T-cell (primary cell): ENCODE measurements at regions not wholly inside any gene's neighbourhood (a gene's known extent, or its start where the extent isn't known, plus 50 kb on each side); places are given as distances from the start of the nearest gene placed in this dataset.

Experiments
- ATAC-seq, 4 experiments: fragments of 200-7000 bp in 3 of 4; fragments of 150-1000 bp in 1 of 4; cut with Tn5 transposase; replicated peaks in 1 of 4; 1 replicate in 3 of 4; 2 replicates in 1 of 4; pipeline ENCODE4 v1.10.0; 2021; ENCODE audit warnings: moderate library complexity in 3 of 4, mild to moderate bottlenecking in 2 of 4, moderate number of reproducible peaks in 1 of 4
- CTCF ChIA-PET, 2 donors: fragments of 300-600 bp; sonication (Branson Sonifier 250); formaldehyde crosslinking; loops; one replicate each; lab custom pipeline; 2022; ENCODE audit warnings: antibody characterized with exemption in 2 of 2; lab: Charles Lee
- POLR2A ChIA-PET, 2 donors: fragments of 300-600 bp; sonication (Branson Sonifier 250); formaldehyde crosslinking; loops; one replicate each; lab custom pipeline; 2022; ENCODE audit warnings: antibody characterized with exemption in 2 of 2; lab: Charles Lee
- DNase-seq, 35 experiments: peaks; one replicate each; pipeline versions ENCODE4 v3.0.0 to v3.0.0-alpha.2; 2013 to 2023
- H3K27ac ChIP-seq: one replicate; pipeline ENCODE4 v1.5.1; 2013; ENCODE audit warnings: low read length
- H3K27me3 ChIP-seq, 2 experiments: replicated peaks in 1 of 2; 1 replicate in 1 of 2; 2 replicates in 1 of 2; pipeline versions ENCODE4 v1.6.1 to v1.7.0; 2013; ENCODE audit warnings: low read length in 1 of 2, mixed read lengths in 1 of 2; ENCODE audit not compliant: control insufficient read depth in 2 of 2, insufficient read depth in 2 of 2; ENCODE audit errors: extremely low read depth in 1 of 2
- H3K36me3 ChIP-seq, 2 donors: 1 replicate in 1 of 2; 2 replicates in 1 of 2; pipeline versions ENCODE4 v1.6.1 to v1.7.0; 2013; ENCODE audit warnings: low read length in 1 of 2; ENCODE audit not compliant: control insufficient read depth in 2 of 2, insufficient read depth in 1 of 2; ENCODE audit errors: extremely low read depth in 1 of 2
- H3K4me1 ChIP-seq, 2 experiments: 1 replicate in 1 of 2; 2 replicates in 1 of 2; pipeline versions ENCODE4 v1.6.1 to v1.7.0; 2013; ENCODE audit warnings: low read length in 2 of 2, mixed read lengths in 1 of 2; ENCODE audit not compliant: insufficient read depth in 2 of 2, control insufficient read depth in 1 of 2; ENCODE audit errors: extremely low read depth in 1 of 2
- H3K4me3 ChIP-seq, 2 donors: 1 replicate in 1 of 2; 2 replicates in 1 of 2; pipeline versions ENCODE4 v1.5.1 to v1.7.0; 2013; ENCODE audit warnings: mild to moderate bottlenecking in 2 of 2, low read length in 1 of 2, moderate library complexity in 1 of 2; ENCODE audit not compliant: control insufficient read depth in 1 of 2; ENCODE audit errors: extremely low read depth in 1 of 2
- H3K9me3 ChIP-seq: 2 replicates; pipeline ENCODE4 v1.7.0; 2013
- H3K27ac Mint-ChIP-seq, 2 donors: one replicate each; pipeline ENCODE4 v1.8.0; 2020 to 2021; ENCODE audit warnings: mild to moderate bottlenecking in 2 of 2, mixed read lengths in 2 of 2
- H3K27me3 Mint-ChIP-seq, 2 donors: one replicate each; pipeline ENCODE4 v1.8.0; 2021 to 2022; ENCODE audit warnings: mixed read lengths in 2 of 2
- H3K36me3 Mint-ChIP-seq: one replicate; pipeline ENCODE4 v1.8.0; 2021; ENCODE audit warnings: mixed read lengths
- H3K4me1 Mint-ChIP-seq, 3 donors: one replicate each; pipeline ENCODE4 v1.8.0; 2020 to 2022; ENCODE audit warnings: mixed read lengths in 3 of 3, mild to moderate bottlenecking in 1 of 3
- H3K4me3 Mint-ChIP-seq, 3 donors: one replicate each; pipeline ENCODE4 v1.8.0; 2020 to 2022; ENCODE audit warnings: mild to moderate bottlenecking in 3 of 3, mixed read lengths in 3 of 3, moderate library complexity in 3 of 3
- H3K9me3 Mint-ChIP-seq, 3 donors: one replicate each; pipeline ENCODE4 v1.8.0; 2020 to 2022; ENCODE audit warnings: mixed read lengths in 3 of 3
- WGBS: methylation state at CpG from one replicate; pipeline ENCODE4 v1.1.5; 2013; ENCODE audit warnings: missing lambda C conversion rate; ENCODE audit not compliant: insufficient coverage; 5-methylcytosine and 5-hydroxymethylcytosine counted together

DNA sequence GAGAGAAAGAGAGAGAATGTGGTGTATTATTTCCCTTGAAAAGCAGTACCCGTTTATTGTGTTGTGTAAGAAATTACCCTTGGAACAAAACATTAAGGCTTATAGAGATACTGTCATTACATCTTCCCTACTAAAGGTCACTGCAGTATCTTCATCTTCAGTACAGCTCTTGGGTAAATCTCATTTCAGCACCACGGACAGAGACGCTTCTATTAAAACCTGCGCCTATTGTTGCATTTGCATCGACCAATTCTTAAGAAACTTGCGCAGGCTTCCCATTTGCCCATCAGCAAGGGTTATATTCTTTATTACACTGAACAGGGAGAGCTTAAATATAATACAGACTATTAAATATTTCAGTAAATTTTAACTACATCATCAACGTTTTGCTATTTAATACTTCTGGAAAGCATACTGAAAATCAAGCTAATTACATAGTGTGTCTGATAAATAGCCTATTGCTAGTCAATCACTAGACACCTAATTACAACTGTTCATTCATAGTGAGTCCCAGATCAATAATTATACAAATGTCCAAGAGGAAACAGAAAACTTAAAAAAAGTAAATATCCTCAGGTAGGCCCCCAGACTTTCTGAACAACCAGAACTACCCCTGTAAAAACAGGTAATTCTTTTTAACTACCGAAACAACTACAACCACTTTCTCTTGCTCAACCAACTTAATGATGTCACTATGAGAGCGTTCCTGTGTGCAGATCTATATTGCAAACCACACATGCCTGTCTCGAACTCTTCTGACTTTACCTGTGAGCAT is 350.6 kb downstream of the LIG4 start:
- Mint-ChIP-seq H3K4me1 (peaks cover 0 to 12% (median 9%) of the 10 kb centered on the region in 3 donors), H3K27ac (no peak overlapping the region), H3K9me3 (peaks cover 0 to 3% (median 3%) of the 10 kb centered on the region in 3 donors), H3K27me3 (peaks cover 33 to 35% of the 10 kb centered on the region in 2 donors), H3K4me3 (peak overlapping the region in 1 of 3 donors; percentile 7), H3K36me3 (no peaks in the 10 kb centered on the region)
- Histone ChIP-seq H3K27ac (no peak overlapping the region), H3K4me1 (no peaks in the 10 kb centered on the region), H3K9me3 (no peaks in the 10 kb centered on the region), H3K4me3 (no peak overlapping the region), H3K36me3 (no peaks in the 10 kb centered on the region), H3K27me3 (peaks cover 12 to 25% of the 10 kb centered on the region in 2 experiments)
- WGBS: 66% methylated on average over 3 of the region's 10 CpGs
- peak in 1 of 35 experiments; percentile 1 for DNase-seq
- CTCF ChIA-PET: no interaction called here
- POLR2A ChIA-PET: no interaction called here
- no peak for ATAC-seq

- no peaks in the 10 kb centered on the region for H3K36me3 Mint-ChIP-seq
- no peaks in the 10 kb centered on the region for H3K4me1 ChIP-seq
- POLR2A ChIA-PET: no interaction called here
- CTCF ChIA-PET: no interaction called here
- peaks cover 6 to 10% (median 7%) of the 10 kb centered on the region in 3 donors for H3K9me3 Mint-ChIP-seq
- H3K4me1 Mint-ChIP-seq: peaks cover 0 to 1% (median under 1%) of the 10 kb centered on the region in 3 donors
- no peak overlapping the region for H3K27ac Mint-ChIP-seq
- ATAC-seq: no peak
- H3K27me3 Mint-ChIP-seq: peaks cover 15 to 17% of the 10 kb centered on the region in 2 donors
- no peak overlapping the region for H3K4me3 Mint-ChIP-seq
- H3K27ac ChIP-seq: no peak overlapping the region
- peaks cover 0 to 2% of the 10 kb centered on the region in 2 experiments for H3K27me3 ChIP-seq
- H3K36me3 ChIP-seq: no peaks in the 10 kb centered on the region
- no CpG with 5 or more reads among the region's 3 CpGs for WGBS
- H3K4me3 ChIP-seq: no peak overlapping the region
- no peak for DNase-seq
- H3K9me3 ChIP-seq: no peaks in the 10 kb centered on the region
Observed at GRCh38 chr13:107860284-107860683, 355.1 kb downstream of the LIG4 start.

DNA sequence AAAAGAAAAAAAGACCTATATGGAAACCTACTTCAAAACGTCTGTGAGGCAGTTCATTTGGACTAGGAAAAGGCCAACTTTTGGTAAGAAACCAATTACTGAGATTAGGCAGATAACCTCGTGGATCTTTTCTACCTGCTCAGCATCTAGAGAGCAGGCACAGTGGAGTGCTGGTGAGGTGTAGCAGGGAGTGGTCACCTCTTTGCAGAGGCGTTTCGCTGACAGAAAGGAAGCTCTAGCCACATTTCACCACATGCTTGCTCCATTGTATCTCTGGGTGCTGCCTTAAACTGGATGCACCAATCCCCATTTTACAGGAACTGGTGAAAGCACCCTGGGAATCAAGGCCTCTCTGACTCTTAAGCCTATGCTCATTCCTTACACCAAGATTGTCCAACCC is 360.5 kb downstream of the LIG4 start:
- CTCF ChIA-PET: no interaction called here

DNA sequence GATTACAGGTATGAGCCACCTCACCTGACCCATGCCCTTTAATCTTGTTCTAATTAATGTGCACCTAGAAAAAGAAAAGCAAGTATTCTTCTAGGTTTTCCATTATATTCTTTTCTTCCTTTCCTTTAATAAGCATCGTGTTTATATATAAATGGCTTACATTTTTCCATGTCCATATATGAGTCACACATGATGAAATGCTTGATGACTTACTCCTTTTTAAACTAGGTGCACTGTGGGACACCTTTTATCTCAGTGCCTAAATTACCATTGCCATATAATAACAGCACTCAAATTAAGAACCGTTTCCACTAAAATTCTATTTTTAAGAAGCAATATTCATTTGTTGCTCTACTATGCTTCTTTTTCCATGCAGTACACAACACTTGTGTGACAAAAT is 363.3 kb downstream of the LIG4 start:
- no peaks in the 10 kb centered on the region for H3K36me3 ChIP-seq
- Mint-ChIP-seq H3K27me3 (no peaks in the 10 kb centered on the region), H3K36me3 (no peaks in the 10 kb centered on the region), H3K27ac (no peak overlapping the region), H3K4me3 (no peak overlapping the region), H3K9me3 (peaks cover 4 to 8% (median 5%) of the 10 kb centered on the region in 3 donors), H3K4me1 (no peaks in the 10 kb centered on the region)
- DNase-seq (no peak), ATAC-seq (no peak)
- WGBS: no CpG with 5 or more reads among the region's 2 CpGs
- POLR2A ChIA-PET: no interaction called here
- H3K27ac ChIP-seq: no peak overlapping the region
- no peaks in the 10 kb centered on the region for H3K27me3 ChIP-seq
- no peak overlapping the region for H3K4me3 ChIP-seq
- CTCF ChIA-PET: no interaction called here
- H3K9me3 ChIP-seq: no peaks in the 10 kb centered on the region
- no peaks in the 10 kb centered on the region for H3K4me1 ChIP-seq

More for the DNA sequence above, 360.5 kb downstream of the LIG4 start:
- Mint-ChIP-seq H3K9me3 (peaks cover 5 to 11% (median 8%) of the 10 kb centered on the region in 3 donors), H3K4me3 (no peak overlapping the region), H3K4me1 (no peaks in the 10 kb centered on the region), H3K27ac (no peak overlapping the region), H3K36me3 (no peaks in the 10 kb centered on the region), H3K27me3 (no peaks in the 10 kb centered on the region)
- DNase-seq (no peak), ATAC-seq (no peak)
- 53% methylated on average over 2 of the region's 4 CpGs for WGBS
- Histone ChIP-seq H3K27ac (no peak overlapping the region), H3K27me3 (no peaks in the 10 kb centered on the region), H3K4me1 (no peaks in the 10 kb centered on the region), H3K36me3 (no peaks in the 10 kb centered on the region), H3K4me3 (no peak overlapping the region), H3K9me3 (no peaks in the 10 kb centered on the region)
- POLR2A ChIA-PET: interaction anchor here in 1 of 2 donors (0.6 kb wide), 1 partner anchor 511 kb away, joined by 4 read pairs; no protein-coding TSS in a partner anchor

DNA sequence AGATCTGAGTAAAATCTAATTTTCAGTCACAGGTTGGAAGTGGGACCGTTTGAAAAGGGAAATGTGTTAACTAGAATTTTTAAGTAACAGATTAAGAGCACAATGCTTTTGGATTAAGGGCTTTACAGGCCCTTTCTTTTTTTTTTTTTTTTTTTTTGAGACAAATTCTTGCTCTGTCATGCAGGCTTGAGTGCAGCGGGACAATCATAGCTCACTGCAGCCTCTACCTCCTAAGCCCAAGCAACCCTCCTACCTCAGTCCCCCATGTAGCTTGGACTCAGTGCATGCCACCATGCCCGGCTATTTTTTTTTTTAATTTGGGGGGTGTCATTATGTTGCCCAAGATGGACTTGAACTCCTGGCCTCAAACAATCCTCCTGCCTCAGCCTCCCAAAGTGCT is 363.7 kb downstream of the LIG4 start:
- Mint-ChIP-seq H3K4me3 (no peak overlapping the region), H3K36me3 (no peaks in the 10 kb centered on the region), H3K27me3 (no peaks in the 10 kb centered on the region), H3K27ac (no peak overlapping the region), H3K4me1 (no peaks in the 10 kb centered on the region), H3K9me3 (peaks cover 4 to 8% (median 4%) of the 10 kb centered on the region in 3 donors)
- no peak for DNase-seq
- WGBS: no CpG with 5 or more reads among the region's 3 CpGs
- no peaks in the 10 kb centered on the region for H3K36me3 ChIP-seq
- no peaks in the 10 kb centered on the region for H3K9me3 ChIP-seq
- ATAC-seq: no peak
- ChIA-PET CTCF (no interaction called here), POLR2A (interaction anchor here in 1 of 2 donors (0.6 kb wide), 2 partner anchors 564 to 650 kb away, joined by 3 to 4 read pairs; no protein-coding TSS in a partner anchor)
- no peaks in the 10 kb centered on the region for H3K4me1 ChIP-seq
- no peak overlapping the region for H3K4me3 ChIP-seq
- H3K27me3 ChIP-seq: no peaks in the 10 kb centered on the region
- no peak overlapping the region for H3K27ac ChIP-seq

- ATAC-seq (no peak), DNase-seq (no peak)
- H3K4me1 ChIP-seq: no peaks in the 10 kb centered on the region
- H3K27me3 ChIP-seq: no peaks in the 10 kb centered on the region
- H3K27ac ChIP-seq: no peak overlapping the region
- Mint-ChIP-seq H3K4me3 (no peak overlapping the region), H3K27me3 (no peaks in the 10 kb centered on the region), H3K36me3 (no peaks in the 10 kb centered on the region), H3K4me1 (no peaks in the 10 kb centered on the region), H3K27ac (no peak overlapping the region), H3K9me3 (no peaks in the 10 kb centered on the region)
- H3K4me3 ChIP-seq: no peak overlapping the region
- WGBS: 72% methylated on average over 3 of the region's 5 CpGs
- CTCF ChIA-PET: no interaction called here
- H3K9me3 ChIP-seq: no peaks in the 10 kb centered on the region
- H3K36me3 ChIP-seq: no peaks in the 10 kb centered on the region
- POLR2A ChIA-PET: no interaction called here
Observed at GRCh38 chr13:107847406-107847805, 367.9 kb downstream of the LIG4 start.
